ENCODE measurements at regions not wholly inside any gene's neighbourhood (a gene's known extent, or its start where the extent isn't known, plus 50 kb on each side); places are given as distances from the start of the nearest gene placed in this dataset.
"Not testable (repeated sequence)": the region's sequence is repeated elsewhere in the genome, so short reads cannot be mapped to it uniquely, and the experiment has no call there.

DNA sequence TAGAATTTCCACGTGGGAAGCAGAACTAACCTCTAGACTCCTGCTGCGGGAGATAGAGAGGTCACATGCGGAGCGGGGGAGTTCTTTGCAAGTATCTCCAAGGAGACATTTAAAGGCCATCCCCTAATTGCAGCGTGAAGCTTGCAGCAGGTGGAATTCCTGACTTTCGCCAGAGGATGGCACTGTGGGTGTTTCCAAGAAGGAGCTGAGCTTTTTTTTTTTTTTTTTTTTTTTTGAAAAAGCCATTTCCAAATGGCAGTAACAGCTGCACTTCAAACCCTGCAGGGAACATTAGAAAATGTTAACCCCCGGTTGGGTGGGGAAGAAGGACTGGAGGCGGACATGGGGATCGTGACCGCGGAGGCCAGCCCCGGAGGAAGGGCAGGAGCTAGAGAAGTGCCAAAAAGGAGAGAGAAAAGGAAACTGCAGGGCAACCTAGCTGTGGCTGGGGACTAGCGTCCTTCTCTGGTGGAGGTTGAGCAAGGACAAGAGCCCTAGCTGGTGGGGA lies 487.7 kb downstream of the TYW1 start:
- peak in 1 of 5 experiments; percentile 20 for DNase-seq

DNA sequence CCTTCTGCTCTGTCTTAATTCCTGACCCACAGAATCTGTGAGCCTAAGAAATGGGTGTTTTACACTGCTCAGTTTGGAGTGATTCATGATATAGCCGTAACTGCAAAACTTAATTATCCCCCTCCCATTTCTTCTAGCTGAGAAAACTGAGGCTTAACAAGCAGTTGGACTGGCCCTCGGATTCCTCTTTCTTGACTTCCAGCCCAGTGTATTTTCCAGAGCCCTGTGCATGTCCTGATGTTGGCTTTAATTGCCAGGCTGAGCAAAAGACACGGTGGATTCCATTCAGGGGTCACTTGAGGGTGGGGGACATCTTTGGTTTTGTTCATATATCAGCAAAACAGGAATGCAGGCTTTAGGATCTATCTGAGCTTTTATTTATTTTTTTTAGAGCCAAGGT lies 489.8 kb downstream of the TYW1 start:
- DNase-seq: no peak

DNA sequence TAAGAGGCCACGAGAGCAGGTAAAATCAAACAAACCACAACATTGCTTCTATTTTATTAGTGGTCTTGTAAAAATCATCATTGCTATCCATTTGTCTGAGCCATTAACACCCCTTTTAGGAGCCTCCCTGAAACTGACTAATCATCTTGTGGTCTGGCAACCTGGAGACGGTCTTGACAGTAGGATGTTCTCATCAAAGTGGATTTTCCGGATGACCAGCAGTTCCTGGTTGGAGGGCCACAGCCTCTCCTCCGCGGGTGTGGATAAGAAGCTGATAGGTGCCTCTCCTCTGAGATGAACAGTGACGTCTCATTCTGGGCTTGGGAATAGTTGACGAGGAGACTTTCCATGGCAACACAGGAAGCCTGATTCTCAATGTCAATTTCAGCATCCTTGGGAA lies 490.7 kb downstream of the TYW1 start:
- no peak for DNase-seq

DNA sequence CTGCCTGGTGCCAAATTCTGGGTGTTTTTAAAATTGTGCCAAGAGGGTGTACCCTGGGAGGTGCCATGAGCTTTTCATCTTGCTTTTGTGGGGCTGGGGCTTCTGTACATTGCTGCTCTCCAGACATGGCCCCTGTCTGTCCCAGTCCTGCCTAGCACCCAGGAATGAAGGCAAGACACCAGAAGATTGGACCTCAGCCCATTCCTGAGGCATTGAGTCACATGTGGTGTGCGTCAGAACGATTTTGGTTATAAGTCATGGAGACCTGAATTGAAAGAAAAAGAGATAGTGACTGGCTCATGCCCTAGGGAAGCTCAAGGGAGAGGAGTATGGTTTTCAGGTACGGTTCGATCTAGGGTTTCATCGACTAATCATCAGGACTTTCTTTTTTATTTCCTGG lies 493.2 kb downstream of the TYW1 start:
- DNase-seq: no peak

DNA sequence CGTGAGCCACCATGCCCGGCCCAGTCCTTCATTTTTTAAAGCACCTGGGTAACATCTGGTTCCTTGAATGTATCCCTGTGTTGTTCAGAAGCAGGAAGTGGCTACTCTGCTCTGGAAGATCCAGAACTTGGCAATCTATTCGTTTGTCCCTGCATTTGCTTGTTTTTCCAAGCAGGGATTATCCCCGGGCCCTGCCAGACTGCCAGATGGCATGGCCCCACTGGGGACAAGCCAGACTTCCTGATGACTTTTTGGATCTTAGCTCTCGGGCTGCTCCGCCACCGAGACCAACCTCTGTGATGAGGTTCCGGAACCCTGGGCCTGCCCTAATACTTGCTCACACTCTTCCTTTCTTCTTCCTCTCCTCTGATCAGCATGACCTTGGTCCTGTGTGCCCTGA lies 496.7 kb downstream of the TYW1 start:
- DNase-seq: no peak

DNA sequence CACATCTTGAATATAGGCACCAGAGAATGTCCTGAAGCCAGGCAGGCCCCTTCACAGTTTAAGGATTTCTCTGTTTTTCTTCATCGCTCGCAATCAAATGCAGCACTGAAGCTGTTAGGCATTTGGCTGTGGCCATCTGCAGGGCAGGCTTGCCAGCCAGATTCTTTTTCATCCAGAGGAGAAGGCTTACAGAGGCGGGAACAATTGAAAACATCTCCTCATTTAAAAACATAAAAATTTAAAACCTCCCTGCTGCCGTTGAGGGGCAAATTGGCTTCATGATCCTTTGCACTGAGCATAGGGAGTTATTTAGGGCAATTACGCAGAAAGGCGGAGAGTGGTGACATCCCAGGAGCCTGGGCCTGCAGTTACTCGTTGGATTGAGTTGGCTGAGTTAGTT lies 500.0 kb downstream of the TYW1 start:
- no peak for DNase-seq

DNA sequence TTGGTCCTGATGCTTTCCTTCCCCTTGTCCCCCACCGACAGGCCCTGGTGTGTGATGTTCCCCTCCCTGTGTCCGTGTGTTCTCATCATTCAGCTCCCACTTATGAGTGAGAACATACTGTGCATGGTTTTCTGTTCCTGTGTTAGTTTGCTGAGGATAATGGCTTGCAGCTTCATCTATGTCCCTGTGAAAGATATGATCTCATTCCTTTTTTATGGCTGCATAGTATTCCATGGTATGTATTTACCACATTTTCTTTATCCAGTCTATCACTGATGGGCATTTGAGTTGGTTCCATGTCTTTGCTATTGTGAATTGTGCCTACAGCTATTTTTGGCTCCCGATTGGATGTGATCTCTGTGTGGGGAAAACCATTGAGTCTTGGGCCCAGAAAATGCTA lies 501.3 kb downstream of the TYW1 start:
- not testable (repeated sequence) for DNase-seq

DNA sequence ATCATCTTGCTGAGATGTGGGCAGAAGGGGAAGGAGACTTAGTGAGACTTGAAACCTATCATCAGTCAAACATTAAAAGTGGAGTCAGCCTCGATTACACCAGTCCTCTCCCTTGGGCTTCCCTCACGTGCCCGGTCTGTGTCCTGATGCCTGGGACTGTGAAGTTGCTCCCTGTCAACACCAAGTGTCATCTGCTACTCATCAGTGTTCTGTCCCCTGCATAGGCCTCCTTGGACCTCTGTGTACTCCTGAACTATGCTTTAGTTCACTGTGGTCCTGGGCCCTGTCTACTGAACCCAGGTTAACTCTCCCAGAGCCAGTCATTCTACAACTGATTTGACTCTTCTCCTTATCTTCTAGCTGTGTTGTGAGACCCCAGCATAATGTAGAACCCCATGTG lies 506.3 kb downstream of the TYW1 start:
- no peak for DNase-seq

DNA sequence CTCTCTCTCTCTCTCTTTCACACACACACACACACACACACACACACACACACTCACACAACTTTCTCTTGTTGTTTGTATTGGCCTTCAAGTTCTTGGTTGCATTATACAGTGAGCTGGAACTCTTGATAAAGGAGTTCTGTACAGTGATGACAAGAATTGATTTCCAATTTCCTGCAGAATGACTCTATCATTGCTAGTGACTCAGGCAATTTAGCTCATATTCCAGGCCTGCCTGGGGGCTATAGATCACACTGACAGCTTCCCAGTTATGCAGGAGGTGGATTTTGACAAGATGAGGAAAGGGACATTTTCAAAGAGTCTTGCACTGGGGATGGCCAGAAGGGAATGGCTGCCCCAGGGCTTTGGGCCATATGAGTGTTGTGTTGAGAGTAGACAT lies 508.8 kb downstream of the TYW1 start:
- no peak for DNase-seq

DNA sequence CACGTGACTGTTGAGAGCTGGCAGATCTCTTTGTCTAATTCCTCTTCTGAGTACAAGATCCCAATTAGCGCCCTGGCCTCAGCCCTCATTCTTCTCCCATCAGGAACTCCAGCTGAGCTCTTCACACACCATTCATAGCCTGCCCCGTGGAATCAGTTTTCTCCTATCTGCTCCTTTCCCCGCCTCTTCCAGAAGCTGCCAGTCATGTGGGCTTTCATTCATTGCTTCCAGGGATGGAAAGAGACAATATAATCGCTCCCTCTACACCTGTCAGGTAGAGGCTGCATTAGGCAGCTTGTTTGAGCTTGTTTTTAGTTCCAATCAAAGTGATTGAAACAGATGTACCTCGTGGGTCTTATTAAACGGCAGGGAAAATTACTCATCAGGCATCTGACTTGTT lies 515.8 kb downstream of the TYW1 start:
- no peak for DNase-seq

DNA sequence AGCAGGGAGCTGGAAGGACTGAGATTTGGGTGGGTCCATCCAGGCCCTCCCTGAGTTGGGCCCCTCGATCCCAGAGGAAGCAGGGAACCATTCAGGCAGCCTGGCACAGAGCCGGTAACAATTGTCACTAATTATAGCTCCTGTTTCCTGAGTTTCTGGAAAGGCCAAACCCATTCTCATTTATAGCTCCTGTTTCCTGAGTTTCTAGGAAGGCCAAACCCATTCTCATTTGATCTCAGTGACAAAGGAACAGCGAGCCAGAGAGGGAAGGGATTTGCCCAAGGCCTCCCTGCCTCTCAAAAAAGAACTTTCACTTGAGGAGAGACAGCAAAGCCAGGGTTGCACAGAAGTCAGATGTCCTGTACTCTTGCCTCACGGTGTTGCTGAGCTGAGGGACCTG lies 521.9 kb downstream of the TYW1 start:
- DNase-seq: no peak

DNA sequence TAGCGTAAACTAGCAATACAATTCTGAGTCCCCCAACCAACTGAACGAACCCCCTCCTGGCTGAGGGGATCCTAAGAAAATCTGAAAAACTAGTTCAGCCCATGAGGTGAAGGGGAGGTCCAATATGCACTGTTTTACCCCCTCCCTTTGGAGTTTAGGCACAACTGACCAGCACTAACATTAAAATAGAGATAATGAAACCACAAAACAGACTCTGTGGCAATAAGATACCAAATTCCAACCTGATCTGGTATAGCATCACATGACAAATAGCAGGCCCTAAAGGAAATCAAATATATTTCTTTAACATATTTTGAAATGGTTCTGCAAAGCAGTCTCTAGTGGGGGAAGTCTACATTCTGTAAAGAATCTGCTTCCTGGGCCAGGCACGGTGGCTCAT lies 522.5 kb downstream of the TYW1 start:
- DNase-seq: no peak

DNA sequence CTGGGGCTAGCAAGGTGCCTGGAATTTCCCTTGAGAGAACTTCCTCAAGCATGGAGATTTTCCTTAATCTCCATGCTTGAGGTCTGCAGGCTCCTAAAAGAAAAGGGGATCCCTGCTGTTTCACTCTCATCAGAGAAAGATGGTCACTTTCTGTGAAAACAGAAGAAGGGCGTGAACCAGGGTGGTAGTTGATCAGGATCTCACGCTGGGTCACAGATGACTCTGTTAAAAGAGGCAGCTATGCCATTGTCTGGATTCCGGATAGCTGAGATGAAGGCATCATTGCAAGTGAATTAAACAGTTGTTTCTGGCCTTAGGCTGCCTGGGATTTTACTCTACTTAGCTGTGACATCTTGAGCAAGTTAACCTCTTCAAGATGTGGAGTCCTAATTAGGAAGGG lies 525.9 kb downstream of the TYW1 start:
- no peak for DNase-seq

DNA sequence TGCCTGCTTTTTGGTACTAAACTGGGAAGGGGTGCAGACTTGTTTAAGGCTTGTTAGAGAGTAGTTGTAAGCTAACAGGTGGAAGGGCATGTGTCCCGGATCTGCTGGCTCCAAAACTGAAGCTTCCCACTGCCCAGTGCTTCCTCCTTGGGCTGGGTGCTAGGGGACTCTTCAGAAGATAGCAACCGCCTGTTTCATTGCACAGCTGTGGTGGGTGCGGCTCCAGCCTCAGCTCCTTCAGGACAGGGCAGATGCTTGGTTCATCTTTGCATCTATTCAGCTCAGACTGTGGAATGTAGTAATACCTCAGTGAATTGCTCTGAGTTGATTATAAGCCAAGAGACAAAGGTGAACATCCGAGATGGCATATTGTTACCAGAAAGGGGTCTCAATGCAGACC lies 527.1 kb downstream of the TYW1 start:
- DNase-seq: no peak

DNA sequence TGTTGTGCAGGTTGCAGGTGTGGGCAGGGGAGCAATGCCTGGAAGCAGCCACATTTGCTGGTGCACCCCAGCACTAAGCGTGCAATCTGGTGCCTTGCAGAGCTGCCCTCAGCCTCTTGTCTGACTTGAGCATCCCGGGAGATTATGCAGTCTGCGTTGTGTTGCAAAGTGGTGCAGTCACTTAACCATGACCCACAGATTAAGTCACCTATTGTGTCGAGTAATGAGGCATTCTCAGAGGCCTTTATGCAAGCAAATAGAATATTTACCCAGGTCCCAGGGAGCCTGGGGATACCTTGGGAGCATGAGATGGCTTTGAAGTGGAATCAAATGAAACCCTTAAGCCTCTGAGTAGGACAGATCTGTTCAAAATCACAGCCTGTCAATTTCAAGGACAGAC lies 529.0 kb downstream of the TYW1 start:
- no peak for DNase-seq

DNA sequence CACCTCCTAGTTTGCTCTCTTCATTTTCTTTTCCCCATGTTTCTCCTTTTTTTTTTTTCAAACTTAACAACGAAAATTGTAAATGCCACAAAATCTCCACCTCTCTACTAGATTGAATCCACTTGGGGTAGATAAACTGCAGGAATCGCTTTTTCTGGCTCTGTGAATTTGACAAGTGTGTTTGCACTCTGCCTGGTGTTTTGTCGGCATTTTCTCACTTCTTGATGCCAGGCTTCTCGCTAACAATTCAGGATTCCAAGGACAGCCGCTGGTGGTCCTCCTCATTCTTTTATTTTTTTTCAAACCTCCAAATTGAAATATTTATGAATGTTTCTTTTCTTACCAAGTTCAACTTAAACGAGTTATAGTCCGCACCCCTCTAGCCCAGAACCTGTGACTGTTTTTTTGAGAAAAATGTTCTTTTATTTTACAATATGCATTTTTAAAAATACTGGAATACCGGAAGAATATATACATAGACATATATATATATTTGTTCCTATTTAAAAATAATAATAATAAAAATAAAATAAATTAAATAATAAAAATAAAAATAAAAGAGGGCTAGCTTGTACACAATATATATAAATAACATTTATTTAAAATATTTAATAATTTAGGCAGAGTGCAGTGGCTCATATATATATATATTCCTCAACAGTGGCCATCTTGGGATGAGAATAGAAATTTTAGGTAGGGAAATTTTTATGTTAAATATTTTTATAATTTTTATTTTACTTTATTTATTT lies 538.8 kb downstream of the TYW1 start:
- DNase-seq: no peak

DNA sequence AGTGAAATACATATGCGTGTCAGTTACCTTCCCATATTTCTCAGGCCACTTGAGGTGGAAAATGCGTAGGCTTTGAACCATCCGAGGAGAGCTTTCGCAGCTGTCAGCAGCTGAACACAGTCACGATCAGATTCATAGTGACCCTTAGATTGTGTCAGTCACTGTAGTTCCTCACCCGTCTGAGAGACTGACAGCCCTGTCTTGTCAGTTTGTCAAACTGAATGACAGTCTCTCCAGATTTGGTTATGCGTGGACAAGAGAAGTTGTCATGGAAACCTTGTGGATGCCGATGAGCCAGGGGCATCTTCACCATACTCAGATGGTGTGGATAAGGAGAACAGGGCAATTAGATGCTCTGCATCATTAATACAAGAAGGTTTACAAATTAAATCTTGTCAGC lies 546.3 kb downstream of the TYW1 start:
- no peak for DNase-seq

DNA sequence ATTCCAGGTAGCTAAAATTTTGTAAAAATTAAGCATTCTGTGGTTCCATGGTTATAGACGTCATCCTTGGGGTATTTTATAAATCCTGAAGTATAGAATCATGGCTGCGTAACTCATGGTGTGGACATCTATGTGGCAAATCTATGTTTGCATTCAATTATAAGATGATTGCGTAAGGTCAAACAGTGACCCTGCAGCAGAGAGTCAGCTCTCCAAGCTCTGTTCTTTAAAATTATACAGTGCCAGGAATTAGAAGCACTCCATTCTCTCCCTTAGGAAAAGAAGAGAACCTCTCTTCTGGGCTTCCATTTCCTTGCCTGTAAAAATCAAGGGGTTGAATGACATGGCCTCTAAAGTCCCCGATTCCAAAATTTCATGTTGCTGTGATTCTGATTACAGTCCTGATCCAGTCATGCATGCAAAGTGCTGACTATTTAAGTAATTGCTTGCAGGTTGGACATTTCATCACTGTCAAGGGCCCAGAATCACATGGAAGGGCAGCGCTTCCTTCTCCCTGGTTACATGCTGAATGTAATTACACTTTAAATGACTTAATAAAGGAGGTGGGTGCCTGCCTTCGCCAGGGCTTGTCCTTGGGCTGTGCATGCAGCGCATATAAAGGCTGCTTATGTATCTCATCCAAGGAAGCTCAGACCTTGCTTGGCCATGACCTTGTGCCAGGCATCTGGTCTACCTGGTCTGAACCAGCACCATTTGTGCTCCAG lies 550.7 kb downstream of the TYW1 start:
- DNase-seq: no peak

DNA sequence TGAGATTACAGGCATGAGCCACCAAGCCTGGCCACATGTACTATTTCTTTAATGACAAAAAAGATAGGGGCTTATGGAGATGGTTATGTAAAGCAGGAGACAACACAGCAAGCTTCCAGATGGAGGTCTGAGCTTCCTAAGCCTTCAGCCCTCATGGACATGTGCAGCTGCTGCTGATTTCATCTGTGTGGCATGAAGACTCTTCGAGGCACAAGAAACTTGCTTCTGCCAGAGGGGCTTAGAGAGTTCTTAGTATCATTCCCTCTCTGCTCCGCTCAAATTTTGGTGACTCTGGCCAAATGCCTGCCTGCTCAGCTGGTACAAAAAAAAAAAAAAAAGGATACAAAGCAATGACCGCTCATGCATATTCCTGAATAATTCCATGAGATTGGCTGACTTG lies 552.5 kb downstream of the TYW1 start:
- no peak for DNase-seq

DNA sequence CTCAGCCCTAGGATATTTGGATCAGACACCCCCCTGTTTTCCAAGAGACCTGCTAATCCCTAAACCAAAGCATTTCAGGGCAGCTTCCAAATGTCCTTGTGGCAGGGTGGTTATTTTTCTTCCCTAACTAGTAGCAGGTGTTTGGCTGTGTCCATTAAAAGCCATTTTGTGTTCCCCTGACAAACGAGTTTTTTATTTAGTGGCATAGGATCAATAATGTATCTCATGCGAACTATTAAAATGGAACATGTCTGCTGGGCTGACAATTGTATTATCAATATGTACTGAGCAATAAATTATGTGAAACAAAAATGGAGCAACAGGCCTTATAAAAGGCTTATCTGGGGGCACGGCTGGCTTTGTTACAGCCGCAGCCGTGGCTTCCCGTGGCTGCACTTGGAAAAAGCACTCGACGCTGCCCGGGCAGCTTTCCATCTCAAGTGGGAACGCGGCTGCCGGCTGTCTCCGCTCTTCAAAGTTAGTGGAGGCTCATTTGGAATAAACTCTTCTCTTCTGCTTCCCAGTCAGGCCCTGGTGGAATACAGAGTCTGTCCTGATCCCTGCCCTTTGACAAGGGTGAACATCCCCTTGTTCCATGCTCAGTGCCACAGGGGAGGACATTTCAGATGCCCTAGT lies 554.3 kb downstream of the TYW1 start:
- DNase-seq: no peak

DNA sequence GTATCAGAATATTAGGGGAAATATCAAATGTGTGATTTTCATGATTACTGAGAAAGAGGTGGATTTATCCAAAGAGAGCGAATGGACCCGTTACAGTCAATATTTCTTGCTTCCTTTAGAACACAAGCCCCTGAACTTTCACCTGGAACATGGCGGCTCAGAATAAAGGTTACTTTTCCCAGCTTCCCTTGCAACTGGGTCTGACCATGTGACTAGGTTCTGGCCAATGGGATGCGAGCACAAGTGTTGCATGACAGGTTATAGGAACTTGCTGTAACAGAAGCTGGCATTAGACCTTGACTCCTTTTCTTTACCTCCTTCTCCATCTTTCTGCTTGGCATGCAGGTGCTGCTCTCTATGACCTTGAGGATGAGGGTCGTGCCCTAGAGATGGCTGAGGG lies 556.1 kb downstream of the TYW1 start:
- DNase-seq: no peak

DNA sequence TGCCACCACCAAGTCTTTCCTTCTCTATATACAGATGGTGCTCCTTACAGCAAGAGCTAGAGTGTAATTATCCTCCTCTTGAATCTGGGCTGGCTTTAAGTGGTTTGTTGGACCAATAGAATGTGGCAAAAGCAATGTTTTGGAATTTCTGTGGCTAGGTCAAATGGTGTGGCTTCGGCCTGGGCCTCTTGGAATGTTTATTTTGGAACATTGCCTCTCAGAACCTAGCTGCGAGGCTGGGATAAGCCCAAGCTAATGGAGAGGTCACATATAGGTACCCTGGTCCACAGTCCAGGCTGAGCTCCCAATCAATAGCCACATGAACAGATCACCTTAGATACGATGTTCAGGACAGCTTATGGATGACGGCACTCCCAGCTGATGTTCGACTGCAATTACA lies 556.7 kb downstream of the TYW1 start:
- DNase-seq: no peak

DNA sequence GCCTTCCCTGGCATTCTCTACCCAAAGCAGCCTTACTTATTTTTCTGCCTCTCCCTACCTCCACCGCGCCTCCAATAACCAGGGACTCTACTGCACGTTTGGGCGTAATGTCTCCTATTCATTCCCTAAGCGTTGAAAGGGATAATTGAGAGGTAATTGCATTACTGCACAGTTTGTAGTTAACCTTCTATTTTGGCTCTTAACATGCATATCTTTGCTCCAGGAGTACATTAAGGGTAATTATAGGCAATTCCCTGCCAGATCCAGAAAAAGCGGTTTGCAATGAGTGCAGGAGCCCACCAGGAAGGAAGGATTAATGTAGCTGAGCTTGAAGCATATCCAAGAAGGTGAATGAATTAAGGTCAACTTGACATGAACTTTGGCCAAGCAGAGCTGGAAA lies 558.4 kb downstream of the TYW1 start:
- no peak for DNase-seq

DNA sequence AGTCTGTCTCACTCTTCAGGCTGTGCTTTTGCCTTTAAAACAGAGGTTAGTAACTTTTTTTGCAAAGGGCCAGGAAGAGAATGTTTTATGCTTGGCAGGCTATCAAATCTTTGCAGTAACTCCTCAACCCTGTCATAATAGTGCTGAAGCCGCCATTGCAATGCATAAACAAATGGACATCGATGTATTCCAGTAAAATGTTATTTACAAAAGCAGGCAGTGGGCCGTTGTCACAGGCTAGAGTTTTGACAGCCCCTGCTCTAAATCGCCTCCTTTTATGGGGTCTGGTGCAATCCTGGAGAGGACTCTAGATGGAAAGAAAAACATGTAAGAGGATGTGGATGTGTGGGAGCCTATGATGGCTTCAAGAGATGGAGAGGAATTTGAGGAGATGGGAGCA lies 568.3 kb downstream of the TYW1 start:
- DNase-seq: no peak
